IMR-90 (cell line): ENCODE measurements at regions not wholly inside any gene's neighbourhood (a gene's known extent, or its start where the extent isn't known, plus 50 kb on each side); places are given as distances from the start of the nearest gene placed in this dataset.

Source experiments
- ATAC-seq: fragments of 200-7000 bp; cut with Tn5 transposase; 2 replicates; pipeline ENCODE4 v1.9.1; 2020; ENCODE audit warnings: low read depth, mild to moderate bottlenecking, moderate library complexity
- BruUV-seq: library from RNA; stranded (reverse); fragments of 400-500 nt; replicated peaks from 2 replicates; lab custom pipeline; 2021; lab: Mats Ljungman, UMichigan
- CTCF ChIA-PET: fragments of 300-600 bp; formaldehyde crosslinking; extraction: SDS; loops from one replicate; lab custom pipeline; 2021; ENCODE audit warnings: antibody characterized with exemption; lab: Yijun Ruan, JAX
- POLR2A ChIA-PET: fragments of 300-600 bp; sonication (Branson Sonifier 250); formaldehyde crosslinking; loops from one replicate; lab custom pipeline; 2022; ENCODE audit warnings: antibody characterized with exemption; ENCODE audit not compliant: unreplicated experiment; lab: Charles Lee
- DNase-seq: peaks from one replicate; pipeline ENCODE4 v3.0.0; 2013
- H2AFZ ChIP-seq: replicated peaks from 2 replicates; pipeline ENCODE3; 2013; ENCODE audit warnings: low read length, mild to moderate bottlenecking; ENCODE audit not compliant: poor library complexity
- H2AK5ac ChIP-seq: 2 replicates; pipeline ENCODE4 v1.6.1; 2013; ENCODE audit warnings: low read depth, low read length, inconsistent platforms
- H2AK9ac ChIP-seq: replicated peaks from 2 replicates; pipeline ENCODE3; 2013; ENCODE audit warnings: mild to moderate bottlenecking, low read depth, low read length, moderate library complexity; ENCODE audit not compliant: poor library complexity
- H2BK120ac ChIP-seq: 2 replicates; pipeline ENCODE4 v1.6.1; 2013; ENCODE audit warnings: low read depth, low read length, inconsistent platforms
- H2BK15ac ChIP-seq: 3 replicates; pipeline ENCODE4 v1.6.1; 2013; ENCODE audit warnings: low read depth, low read length, inconsistent platforms
- H2BK20ac ChIP-seq: 2 replicates; pipeline ENCODE4 v1.6.1; 2013; ENCODE audit warnings: low read depth, mild to moderate bottlenecking, inconsistent platforms, low read length, moderate library complexity
- H2BK5ac ChIP-seq: 2 replicates; pipeline ENCODE4 v1.6.1; 2013; ENCODE audit warnings: mild to moderate bottlenecking, low read depth, low read length, inconsistent platforms; ENCODE audit not compliant: poor library complexity, severe bottlenecking
- H3K14ac ChIP-seq: replicated peaks from 2 replicates; pipeline ENCODE4 v1.6.1; 2013; ENCODE audit warnings: low read depth, low read length, inconsistent platforms
- H3K18ac ChIP-seq: 2 replicates; pipeline ENCODE4 v1.6.1; 2013; ENCODE audit warnings: low read depth, low read length, control low read depth
- H3K23ac ChIP-seq: 2 replicates; pipeline ENCODE4 v1.6.1; 2013; ENCODE audit warnings: low read depth, low read length, inconsistent platforms
- H3K27ac ChIP-seq: 2 replicates; pipeline ENCODE4 v1.5.1; 2013; ENCODE audit warnings: mild to moderate bottlenecking, control low read depth, low read length; ENCODE audit not compliant: insufficient read depth
- H3K27me3 ChIP-seq: 2 replicates; pipeline ENCODE4 v1.6.1; 2013; ENCODE audit warnings: low read length; ENCODE audit not compliant: control insufficient read depth, insufficient read depth
- H3K36me3 ChIP-seq: 2 replicates; pipeline ENCODE4 v1.6.1; 2013; ENCODE audit warnings: low read length, mixed read lengths; ENCODE audit not compliant: control insufficient read depth, insufficient read depth
- H3K4ac ChIP-seq: 2 replicates; pipeline ENCODE4 v1.6.1; 2013; ENCODE audit warnings: low read depth, low read length, inconsistent platforms
- H3K4me1 ChIP-seq: 2 replicates; pipeline ENCODE4 v1.6.1; 2013; ENCODE audit warnings: low read length, mixed read lengths; ENCODE audit not compliant: control insufficient read depth, insufficient read depth
- H3K4me2 ChIP-seq: 2 replicates; pipeline ENCODE4 v1.6.1; 2013; ENCODE audit warnings: low read depth, mild to moderate bottlenecking, control low read depth, low read length, moderate library complexity
- H3K4me3 ChIP-seq: 2 replicates; pipeline ENCODE4 v1.5.1; 2013; ENCODE audit warnings: low read depth, mild to moderate bottlenecking, control low read depth, low read length, moderate library complexity; ENCODE audit not compliant: insufficient read depth
- H3K56ac ChIP-seq: 2 replicates; pipeline ENCODE4 v1.6.1; 2013; ENCODE audit warnings: low read length, inconsistent platforms; ENCODE audit not compliant: insufficient read depth; ENCODE audit errors: extremely low read depth
- H3K79me1 ChIP-seq, 2 experiments: 2 replicates each; pipeline ENCODE4 v1.6.1; 2013; ENCODE audit warnings: low read length in 2 of 2, inconsistent platforms in 1 of 2, low read depth in 1 of 2
- H3K9ac ChIP-seq: 2 replicates; pipeline ENCODE4 v1.6.1; 2013; ENCODE audit warnings: low read depth, low read length, control low read depth
- H3K9me1 ChIP-seq: 2 replicates; pipeline ENCODE4 v1.6.1; 2013; ENCODE audit warnings: low read length, inconsistent platforms; ENCODE audit not compliant: insufficient read depth
- H3K9me3 ChIP-seq: 2 replicates; pipeline ENCODE4 v1.6.1; 2013; ENCODE audit warnings: low read length; ENCODE audit not compliant: control insufficient read depth, insufficient read depth
- H4K20me1 ChIP-seq: 2 replicates; pipeline ENCODE4 v1.6.1; 2013; ENCODE audit warnings: low read length, inconsistent platforms; ENCODE audit not compliant: insufficient read depth
- H4K5ac ChIP-seq: 2 replicates; pipeline ENCODE4 v1.6.1; 2013; ENCODE audit warnings: mild to moderate bottlenecking, low read depth, low read length, control low read depth
- H4K8ac ChIP-seq, 2 experiments: 2 replicates each; pipeline ENCODE4 v1.6.1; 2013; ENCODE audit warnings: low read depth in 2 of 2, low read length in 2 of 2, control low read depth in 1 of 2, inconsistent platforms in 1 of 2
- H4K91ac ChIP-seq: 2 replicates; pipeline ENCODE4 v1.6.1; 2013; ENCODE audit warnings: low read depth, low read length, inconsistent platforms; ENCODE audit not compliant: insufficient read depth
- CHD1 ChIP-seq: IDR thresholded peaks from 2 replicates; pipeline ENCODE4 v1.6.1; 2012; ENCODE audit warnings: low read depth, low read length, improper control_type of control experiment
- FOS ChIP-seq: fragments of 150-350 bp; IDR thresholded peaks from 2 replicates; pipeline ENCODE4 v1.6.1; 2016; ENCODE audit warnings: low read depth, low read length
- NFE2L2 ChIP-seq: fragments of 150-350 bp; IDR thresholded peaks from 2 replicates; pipeline ENCODE4 v1.6.1; 2016; ENCODE audit warnings: low read depth, mild to moderate bottlenecking, low read length
- RCOR1 ChIP-seq: IDR thresholded peaks from 2 replicates; pipeline ENCODE4 v1.6.1; 2012; ENCODE audit warnings: mild to moderate bottlenecking, low read length, improper control_type of control experiment; ENCODE audit not compliant: insufficient replicate concordance
- WGBS, 2 experiments: methylation state at CpG; one replicate each; pipeline versions ENCODE4 v1.1.5 to v1.1.7; 2013; ENCODE audit warnings: missing lambda C conversion rate in 2 of 2; ENCODE audit not compliant: insufficient read length in 1 of 2; ENCODE audit errors: extremely low coverage in 2 of 2; 5-methylcytosine and 5-hydroxymethylcytosine counted together
- dilution Hi-C: fragments of 300-500 bp; cut with HindIII; formaldehyde crosslinking; loops from one replicate; pipeline ENCODE4 v1.14.3; 2018; ENCODE audit warnings: low sequenced_read_pairs; ENCODE audit not compliant: unreplicated experiment
- in situ Hi-C: fragments of 300-500 bp; cut with MboI; formaldehyde crosslinking; loops from 3 replicates; pipeline ENCODE4 v1.14.3; 2019; ENCODE audit warnings: low sequenced_read_pairs, inconsistent platforms, mixed read lengths
- intact Hi-C: fragments of 100-400 bp; cut with micrococcal nuclease; formaldehyde crosslinking; loops from 2 replicates; pipeline ENCODE4 v1.10.0; 2022

DNA sequence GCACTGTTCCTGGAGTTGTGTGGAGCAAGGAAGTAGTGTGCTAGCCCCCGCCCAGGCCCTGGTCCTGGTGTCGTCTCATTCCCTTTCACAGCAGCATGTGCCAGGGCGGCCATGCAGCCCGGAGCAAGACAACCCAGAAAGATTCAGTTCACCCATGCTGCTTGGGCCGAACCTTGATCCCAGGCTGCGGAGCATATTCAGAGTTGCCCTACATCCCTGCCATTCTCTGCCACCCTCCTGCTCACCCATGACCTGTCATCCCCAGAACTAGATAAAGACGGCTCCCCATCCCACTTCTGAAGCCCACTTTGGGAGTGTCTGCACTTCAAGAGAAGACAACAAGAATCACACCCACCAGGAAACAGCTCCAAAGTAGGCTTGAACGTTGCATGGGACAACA lies 2452.5 kb downstream of the TP53TG3F start:
- H3K9me3 ChIP-seq: peaks cover 27% of the 10 kb centered on the region
- H3K9ac ChIP-seq: no peak overlapping the region

More for the DNA sequence above, 2452.5 kb downstream of the TP53TG3F start:
- H4K8ac ChIP-seq: no peak overlapping the region
- no peak overlapping the region for H3K4me2 ChIP-seq
- in situ Hi-C loops: loop anchor here (25.0 kb wide), 1 partner anchor 175 kb away; no protein-coding TSS in a partner anchor
- H3K4me3 ChIP-seq: no peak overlapping the region
- H2AK9ac ChIP-seq: no peak overlapping the region
- no peaks in the 10 kb centered on the region for H3K9me1 ChIP-seq
- H4K5ac ChIP-seq: no peak overlapping the region
- H3K4me1 ChIP-seq: no peaks in the 10 kb centered on the region
- H3K18ac ChIP-seq: no peak overlapping the region
- no peaks in the 10 kb centered on the region for H4K20me1 ChIP-seq
- H2AFZ ChIP-seq: no peak overlapping the region
- H4K91ac ChIP-seq: no peak overlapping the region
- no peak for TF ChIP-seq FOS
- TF ChIP-seq RCOR1: no peak
- TF ChIP-seq CHD1: no peak
- TF ChIP-seq NFE2L2: no peak
- H3K79me1 ChIP-seq: no peaks in the 10 kb centered on the region
- H3K23ac ChIP-seq: no peak overlapping the region
- dilution Hi-C loops: no loop called here
- WGBS, 2 experiments: 80% methylated on average over 1 of the region's 8 CpGs; no CpG with 5 or more reads in 1 of the 2 experiments
- ChIA-PET POLR2A (no interaction called here), CTCF (no interaction called here)
- ATAC-seq (no peak), DNase-seq (no peak)
- H3K27ac ChIP-seq: no peak overlapping the region
- no peak overlapping the region for H3K56ac ChIP-seq
- H2BK5ac ChIP-seq: no peak overlapping the region
- no peak overlapping the region for H2BK20ac ChIP-seq
- H2BK15ac ChIP-seq: no peak overlapping the region
- no peak overlapping the region for H3K14ac ChIP-seq
- no peak overlapping the region for H2AK5ac ChIP-seq
- BruUV-seq: no TSS peak
- no peak overlapping the region for H2BK120ac ChIP-seq
- intact Hi-C loops: no loop called here
- no peak overlapping the region for H3K4ac ChIP-seq
- no peaks in the 10 kb centered on the region for H3K27me3 ChIP-seq
- H3K36me3 ChIP-seq: no peaks in the 10 kb centered on the region
